AG09319 (cell line): ENCODE measurements at regions not wholly inside any gene's neighbourhood (a gene's known extent, or its start where the extent isn't known, plus 50 kb on each side); places are given as distances from the start of the nearest gene placed in this dataset.

ENCODE experiments used
- DNase-seq: peaks from one replicate; pipeline ENCODE4 v3.0.0-alpha.2; 2010; ENCODE audit warnings: low read depth; ENCODE audit errors: extremely low read depth
- CTCF ChIP-seq: IDR thresholded peaks from 2 replicates; pipeline ENCODE4 v1.5.1; 2011; ENCODE audit warnings: low read depth, mild to moderate bottlenecking, inconsistent platforms, low read length, moderate library complexity

GRCh38 chr5:105762728-105763127 is 1908.0 kb downstream of the EFNA5 start:
- TF ChIP-seq CTCF: no peak
- no peak for DNase-seq

- no peak for DNase-seq
- no peak for TF ChIP-seq CTCF
Measured at GRCh38 chr5:105754056-105754455, 1916.7 kb downstream of the EFNA5 start.

GRCh38 chr5:105752801-105753200 is 1917.9 kb downstream of the EFNA5 start:
- DNase-seq: no peak
- no peak for TF ChIP-seq CTCF

- DNase-seq: no peak
- no peak for TF ChIP-seq CTCF
Measured at GRCh38 chr5:105751908-105752307, 1918.8 kb downstream of the EFNA5 start.

- TF ChIP-seq CTCF: no peak
- DNase-seq: no peak
Measured at GRCh38 chr5:105745111-105745510, 1925.6 kb downstream of the EFNA5 start.

- TF ChIP-seq CTCF: no peak
- no peak for DNase-seq
Measured at GRCh38 chr5:105740242-105740641, 1930.5 kb downstream of the EFNA5 start.

- TF ChIP-seq CTCF: no peak
- DNase-seq: no peak
Measured at GRCh38 chr5:105739732-105740131, 1931.0 kb downstream of the EFNA5 start.
